IPS-20b (cell line): ENCODE measurements at regions not wholly inside any gene's neighbourhood (a gene's known extent, or its start where the extent isn't known, plus 50 kb on each side); places are given as distances from the start of the nearest gene placed in this dataset.

Experiments
- H3K27ac ChIP-seq: one replicate; pipeline ENCODE4 v1.5.1; 2013; ENCODE audit warnings: low read length
- H3K27me3 ChIP-seq: 2 replicates; pipeline ENCODE4 v1.6.1; 2013; ENCODE audit warnings: mild to moderate bottlenecking, low read length, inconsistent platforms; ENCODE audit not compliant: insufficient read depth
- H3K36me3 ChIP-seq: 2 replicates; pipeline ENCODE4 v1.6.1; 2013; ENCODE audit warnings: low read depth, mild to moderate bottlenecking, inconsistent platforms, low read length, moderate library complexity; ENCODE audit not compliant: insufficient read depth
- H3K4me1 ChIP-seq: 2 replicates; pipeline ENCODE4 v1.6.1; 2013; ENCODE audit warnings: mild to moderate bottlenecking, control low read depth, inconsistent platforms, low read length, moderate library complexity; ENCODE audit not compliant: insufficient read depth
- H3K4me3 ChIP-seq: 2 replicates; pipeline ENCODE4 v1.5.1; 2013; ENCODE audit warnings: mild to moderate bottlenecking, low read length, inconsistent platforms
- H3K9ac ChIP-seq: 2 replicates; pipeline ENCODE4 v1.6.1; 2013; ENCODE audit warnings: low read depth, mild to moderate bottlenecking, inconsistent platforms, low read length, moderate library complexity
- H3K9me3 ChIP-seq: 2 replicates; pipeline ENCODE4 v1.6.1; 2013; ENCODE audit warnings: mild to moderate bottlenecking, low read depth, low read length, inconsistent platforms; ENCODE audit not compliant: insufficient read depth

DNA sequence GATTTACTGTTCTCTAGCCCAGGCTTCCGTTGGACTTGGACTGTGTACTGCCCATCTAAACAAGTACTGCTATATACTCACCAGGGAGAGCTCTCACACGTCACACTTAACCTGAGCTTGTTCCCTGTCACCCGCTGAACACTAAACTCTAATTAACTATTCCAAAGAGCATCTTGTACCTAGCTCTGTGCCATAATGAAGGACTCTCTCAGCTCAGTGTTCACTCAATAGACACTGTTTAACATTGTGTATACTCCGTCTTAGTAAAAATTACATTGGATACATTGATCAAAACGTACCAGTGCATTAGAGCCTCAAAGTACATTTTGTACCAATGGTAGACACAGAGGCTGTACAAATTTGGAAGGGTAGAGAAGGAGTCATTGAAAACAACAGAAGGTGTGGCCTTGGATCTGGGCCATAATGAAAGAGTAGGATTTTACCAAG, 55.4 kb upstream of the EPHA7 start:
- H3K9me3 ChIP-seq: no peaks in the 10 kb centered on the region
- no peak overlapping the region for H3K4me3 ChIP-seq
- H3K9ac ChIP-seq: no peak overlapping the region
- H3K27me3 ChIP-seq: no peaks in the 10 kb centered on the region
- no peak overlapping the region for H3K27ac ChIP-seq
- H3K4me1 ChIP-seq: no peaks in the 10 kb centered on the region
- H3K36me3 ChIP-seq: no peaks in the 10 kb centered on the region

DNA sequence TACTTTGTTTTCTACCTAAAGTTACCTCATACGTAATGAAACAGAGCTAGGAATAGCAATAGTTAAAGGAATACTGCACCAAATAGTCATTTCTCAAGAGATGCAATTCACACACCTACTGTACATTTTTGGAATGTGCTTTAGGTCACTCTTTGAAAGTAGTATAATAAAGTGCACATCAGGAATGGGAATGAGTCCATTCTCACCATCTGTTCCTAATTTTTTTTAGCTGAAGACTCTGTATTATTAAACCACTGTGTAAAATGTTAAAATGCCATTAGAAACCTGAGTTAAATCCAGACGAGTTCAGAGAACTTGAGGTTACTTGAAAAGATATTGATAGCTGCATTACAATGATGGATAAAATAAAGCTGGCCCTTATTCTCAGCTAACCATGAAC, 51.9 kb upstream of the EPHA7 start:
- Histone ChIP-seq H3K27ac (no peak overlapping the region), H3K4me3 (no peak overlapping the region), H3K9ac (no peak overlapping the region), H3K4me1 (peaks cover 3% of the 10 kb centered on the region; the same call in 1 of the 2 replicates), H3K9me3 (no peaks in the 10 kb centered on the region), H3K27me3 (no peaks in the 10 kb centered on the region), H3K36me3 (no peaks in the 10 kb centered on the region)
